BE2C (cell line): ENCODE measurements at regions not wholly inside any gene's neighbourhood (a gene's known extent, or its start where the extent isn't known, plus 50 kb on each side); places are given as distances from the start of the nearest gene placed in this dataset.

Experiments used
- DNase-seq: peaks from one replicate; pipeline ENCODE4 v3.0.0-alpha.2; 2020
- H3K27me3 ChIP-seq: fragments of 250-450 bp; sonication (Bioruptor Pico); 2 replicates; pipeline ENCODE4 v1.5.1; 2020; ENCODE audit warnings: mild to moderate bottlenecking
- H3K36me3 ChIP-seq: fragments of 250-450 bp; sonication (Bioruptor Pico); 2 replicates; pipeline ENCODE4 v1.5.1; 2020; ENCODE audit warnings: mild to moderate bottlenecking
- H3K4me1 ChIP-seq: fragments of 250-450 bp; sonication (Bioruptor Pico); 2 replicates; pipeline ENCODE4 v1.5.1; 2020
- H3K4me3 ChIP-seq: 2 replicates; pipeline ENCODE4 v1.5.1; 2011; ENCODE audit warnings: low read depth, low read length
- H3K9me3 ChIP-seq: fragments of 250-450 bp; sonication (Bioruptor Pico); 2 replicates; pipeline ENCODE4 v1.5.1; 2020
- TF ChIP-seq, protein P1 (sequence below): IDR thresholded peaks from 2 replicates; pipeline ENCODE4 v1.5.1; 2012; ENCODE audit warnings: mild to moderate bottlenecking, low read depth, low read length

DNA sequence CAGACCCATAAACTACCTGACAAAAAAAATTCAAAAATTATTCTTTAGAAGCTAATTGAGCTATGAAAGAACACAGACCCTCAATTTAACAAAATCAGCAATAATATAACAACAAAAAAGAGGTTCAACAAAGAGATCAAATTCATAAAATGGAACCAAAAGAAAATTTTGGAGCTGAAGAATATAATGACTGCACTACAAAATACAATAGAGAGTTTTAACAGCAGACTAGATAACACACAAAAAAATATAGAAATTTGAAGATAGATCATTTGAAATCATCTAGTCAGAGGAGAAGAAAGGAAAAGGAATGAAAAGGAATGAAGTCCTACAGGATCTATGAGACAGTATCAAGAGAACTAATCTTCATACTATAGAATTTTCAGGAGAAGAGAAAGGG, 422.1 kb downstream of the PAX1 start:
- TF ChIP-seq, protein P1, sequence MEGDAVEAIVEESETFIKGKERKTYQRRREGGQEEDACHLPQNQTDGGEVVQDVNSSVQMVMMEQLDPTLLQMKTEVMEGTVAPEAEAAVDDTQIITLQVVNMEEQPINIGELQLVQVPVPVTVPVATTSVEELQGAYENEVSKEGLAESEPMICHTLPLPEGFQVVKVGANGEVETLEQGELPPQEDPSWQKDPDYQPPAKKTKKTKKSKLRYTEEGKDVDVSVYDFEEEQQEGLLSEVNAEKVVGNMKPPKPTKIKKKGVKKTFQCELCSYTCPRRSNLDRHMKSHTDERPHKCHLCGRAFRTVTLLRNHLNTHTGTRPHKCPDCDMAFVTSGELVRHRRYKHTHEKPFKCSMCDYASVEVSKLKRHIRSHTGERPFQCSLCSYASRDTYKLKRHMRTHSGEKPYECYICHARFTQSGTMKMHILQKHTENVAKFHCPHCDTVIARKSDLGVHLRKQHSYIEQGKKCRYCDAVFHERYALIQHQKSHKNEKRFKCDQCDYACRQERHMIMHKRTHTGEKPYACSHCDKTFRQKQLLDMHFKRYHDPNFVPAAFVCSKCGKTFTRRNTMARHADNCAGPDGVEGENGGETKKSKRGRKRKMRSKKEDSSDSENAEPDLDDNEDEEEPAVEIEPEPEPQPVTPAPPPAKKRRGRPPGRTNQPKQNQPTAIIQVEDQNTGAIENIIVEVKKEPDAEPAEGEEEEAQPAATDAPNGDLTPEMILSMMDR, result no peak
- no peaks in the 10 kb centered on the region for H3K27me3 ChIP-seq
- no peaks in the 10 kb centered on the region for H3K9me3 ChIP-seq
- H3K4me3 ChIP-seq, result no peak overlapping the region
- DNase-seq, result no peak
- no peaks in the 10 kb centered on the region for H3K36me3 ChIP-seq
- no peaks in the 10 kb centered on the region for H3K4me1 ChIP-seq

DNA sequence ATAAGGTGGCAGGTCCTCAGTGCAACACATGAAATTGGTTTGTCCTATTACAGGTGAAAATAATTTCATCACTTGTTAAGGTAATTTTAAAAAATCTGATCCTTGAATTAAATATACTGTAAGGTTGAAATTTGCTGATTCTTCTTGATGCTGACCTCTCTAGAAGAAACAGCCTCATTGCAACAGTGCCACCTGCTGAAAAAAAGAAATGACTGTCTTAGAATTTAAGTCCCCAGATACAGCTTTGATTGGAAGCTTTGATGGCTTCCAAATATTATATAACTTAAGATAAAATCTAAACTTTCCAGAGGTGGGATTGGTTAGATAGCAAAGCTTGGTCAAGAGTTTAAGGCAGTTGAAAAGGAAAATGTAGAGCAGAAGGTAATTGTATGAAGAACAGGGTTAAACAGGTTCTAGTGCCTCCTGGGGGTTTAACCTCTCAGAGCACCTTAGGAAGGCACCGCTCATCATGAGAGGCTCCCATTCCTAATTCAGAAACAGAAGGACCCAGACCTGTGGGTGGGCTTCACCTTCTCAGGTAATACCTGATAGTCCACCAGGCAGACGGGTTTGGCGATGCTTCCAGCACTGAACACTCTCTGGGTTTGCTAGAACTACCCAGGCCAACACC, 401.0 kb downstream of the PAX1 start:
- Histone ChIP-seq H3K27me3 (no peaks in the 10 kb centered on the region), H3K9me3 (no peaks in the 10 kb centered on the region), H3K36me3 (no peaks in the 10 kb centered on the region), H3K4me1 (no peaks in the 10 kb centered on the region), H3K4me3 (no peak overlapping the region)
- TF ChIP-seq, protein P1, result peak; percentile 22; the same call in 1 of the 2 replicates
- DNase-seq, result no peak

GRCh38 chr20:22101606-22102005, 396.1 kb downstream of the PAX1 start:
- Histone ChIP-seq H3K9me3 (no peaks in the 10 kb centered on the region), H3K27me3 (no peaks in the 10 kb centered on the region), H3K4me3 (no peak overlapping the region), H3K4me1 (no peaks in the 10 kb centered on the region), H3K36me3 (no peaks in the 10 kb centered on the region)
- no peak for DNase-seq
- TF ChIP-seq, protein P1, result no peak

DNA sequence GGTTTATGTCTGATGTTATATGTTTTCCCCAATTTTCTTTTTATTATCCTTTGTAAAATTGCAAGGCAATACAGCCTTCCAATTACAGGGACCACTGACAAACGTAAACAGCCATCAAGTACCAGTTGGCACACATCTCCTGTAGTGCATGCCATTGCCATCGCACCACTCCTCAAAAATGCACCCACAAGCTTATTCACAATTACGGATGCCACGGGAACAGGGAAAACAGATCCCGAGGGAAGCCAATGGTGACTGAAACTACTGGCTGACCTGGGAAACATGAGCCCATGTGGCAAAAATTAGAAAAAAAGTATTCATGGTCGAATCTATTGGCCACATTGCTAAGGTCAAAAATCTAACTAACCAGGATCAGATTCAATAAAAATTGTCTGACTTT, 395.2 kb downstream of the PAX1 start:
- H3K4me1 ChIP-seq, result no peaks in the 10 kb centered on the region
- TF ChIP-seq, protein P1, result no peak

GRCh38 chr20:22099348-22099747, 393.9 kb downstream of the PAX1 start:
- H3K4me3 ChIP-seq, result no peak overlapping the region
- H3K36me3 ChIP-seq, result no peaks in the 10 kb centered on the region
- no peaks in the 10 kb centered on the region for H3K27me3 ChIP-seq
- DNase-seq, result no peak
- TF ChIP-seq, protein P1, result no peak
- H3K9me3 ChIP-seq, result no peaks in the 10 kb centered on the region
- no peaks in the 10 kb centered on the region for H3K4me1 ChIP-seq

More for the DNA sequence above, 395.2 kb downstream of the PAX1 start:
- no peak for DNase-seq
- Histone ChIP-seq H3K4me3 (no peak overlapping the region), H3K27me3 (no peaks in the 10 kb centered on the region), H3K9me3 (no peaks in the 10 kb centered on the region), H3K36me3 (no peaks in the 10 kb centered on the region)

- DNase-seq, result no peak
- Histone ChIP-seq H3K9me3 (no peaks in the 10 kb centered on the region), H3K4me1 (no peaks in the 10 kb centered on the region), H3K27me3 (no peaks in the 10 kb centered on the region), H3K36me3 (no peaks in the 10 kb centered on the region), H3K4me3 (no peak overlapping the region)
- TF ChIP-seq, protein P1, result no peak
These were observed 393.0 kb downstream of the PAX1 start for GRCh38 chr20:22098511-22098910.
